ENCODE measurements at regions not wholly inside any gene's neighbourhood (a gene's known extent, or its start where the extent isn't known, plus 50 kb on each side); places are given as distances from the start of the nearest gene placed in this dataset.

GRCh38 chr10:65544756-65545155 lies 1381.1 kb upstream of the LRRTM3 start:
- TF ChIP-seq EZH2phosphoT487 (IDR thresholded peaks at IDR 0.05) = no peak
- no peak for TF ChIP-seq CTCF (IDR thresholded peaks at IDR 0.05)
- no peak for TF ChIP-seq EZH2 (IDR thresholded peaks at IDR 0.05)

Data from neural progenitor cell (in vitro differentiated cells).